ENCODE measurements at regions not wholly inside any gene's neighbourhood (a gene's known extent, or its start where the extent isn't known, plus 50 kb on each side); places are given as distances from the start of the nearest gene placed in this dataset.

DNA sequence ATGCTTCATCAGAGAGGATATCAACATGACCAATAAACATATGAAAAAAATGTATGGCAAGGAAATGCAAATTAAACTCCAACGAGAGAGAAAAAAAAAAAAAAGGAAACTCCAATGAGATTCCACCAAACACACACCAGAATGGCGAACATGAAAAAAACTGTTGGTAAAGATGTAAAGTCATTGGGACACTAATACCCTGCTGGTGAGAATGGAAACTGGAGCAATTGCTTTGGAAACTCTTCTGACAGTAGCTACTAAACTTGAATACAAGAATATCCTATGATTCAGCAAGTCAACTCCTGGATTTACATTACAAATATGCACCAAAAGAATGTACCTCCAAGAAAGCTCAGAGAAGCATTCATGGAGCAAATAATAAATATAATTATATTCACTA, 260.7 kb upstream of the ECI2 start:
- H3K27ac ChIP-seq (replicated peaks in 1 of 4) = no peak overlapping the region

DNA sequence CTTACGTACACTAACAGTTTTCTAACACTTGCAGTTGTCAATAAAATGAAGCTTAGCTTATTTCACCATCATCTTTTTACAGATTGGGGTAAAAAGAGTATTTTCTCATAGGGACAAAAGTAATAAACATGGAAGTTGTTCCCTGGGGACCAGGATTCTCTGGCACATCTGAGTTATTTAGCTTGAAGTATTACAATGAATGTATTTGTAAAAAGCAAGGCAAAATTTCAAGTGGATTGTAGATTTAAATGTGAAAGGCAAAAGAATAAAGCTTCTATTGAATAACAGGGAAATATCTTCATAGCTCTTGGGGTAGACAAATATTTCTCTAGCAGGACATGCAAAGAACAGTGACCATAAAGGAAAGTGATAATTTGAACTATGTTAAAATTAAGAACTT, 260.0 kb upstream of the ECI2 start:
- H3K27ac ChIP-seq (replicated peaks in 1 of 4) = no peak overlapping the region
- 89% methylated on average over 1 of the region's 1 CpG for WGBS
- H3K4me3 ChIP-seq = no peak overlapping the region
- no peak for DNase-seq (ENCODE audit: extremely low spot score)
- intact Hi-C loops (cut with DNase I) = no loop called here
- no peaks in the 10 kb centered on the region for H3K36me3 ChIP-seq
- no peaks in the 10 kb centered on the region for H3K27me3 ChIP-seq
- TF ChIP-seq, protein P1, sequence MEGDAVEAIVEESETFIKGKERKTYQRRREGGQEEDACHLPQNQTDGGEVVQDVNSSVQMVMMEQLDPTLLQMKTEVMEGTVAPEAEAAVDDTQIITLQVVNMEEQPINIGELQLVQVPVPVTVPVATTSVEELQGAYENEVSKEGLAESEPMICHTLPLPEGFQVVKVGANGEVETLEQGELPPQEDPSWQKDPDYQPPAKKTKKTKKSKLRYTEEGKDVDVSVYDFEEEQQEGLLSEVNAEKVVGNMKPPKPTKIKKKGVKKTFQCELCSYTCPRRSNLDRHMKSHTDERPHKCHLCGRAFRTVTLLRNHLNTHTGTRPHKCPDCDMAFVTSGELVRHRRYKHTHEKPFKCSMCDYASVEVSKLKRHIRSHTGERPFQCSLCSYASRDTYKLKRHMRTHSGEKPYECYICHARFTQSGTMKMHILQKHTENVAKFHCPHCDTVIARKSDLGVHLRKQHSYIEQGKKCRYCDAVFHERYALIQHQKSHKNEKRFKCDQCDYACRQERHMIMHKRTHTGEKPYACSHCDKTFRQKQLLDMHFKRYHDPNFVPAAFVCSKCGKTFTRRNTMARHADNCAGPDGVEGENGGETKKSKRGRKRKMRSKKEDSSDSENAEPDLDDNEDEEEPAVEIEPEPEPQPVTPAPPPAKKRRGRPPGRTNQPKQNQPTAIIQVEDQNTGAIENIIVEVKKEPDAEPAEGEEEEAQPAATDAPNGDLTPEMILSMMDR (IDR thresholded peaks at IDR 0.05) = no peak
- no peaks in the 10 kb centered on the region for H3K9me3 ChIP-seq
- H3K4me1 ChIP-seq = no peaks in the 10 kb centered on the region

More for the DNA sequence above, 260.7 kb upstream of the ECI2 start:
- Histone ChIP-seq H3K9me3 (no peaks in the 10 kb centered on the region), H3K4me3 (no peak overlapping the region), H3K27me3 (no peaks in the 10 kb centered on the region), H3K36me3 (no peaks in the 10 kb centered on the region), H3K4me1 (no peaks in the 10 kb centered on the region)
- intact Hi-C loops (cut with DNase I) = no loop called here
- DNase-seq (ENCODE audit: extremely low spot score) = no peak
- TF ChIP-seq, protein P1 (IDR thresholded peaks at IDR 0.05) = no peak
- WGBS = 82% methylated on average over 2 of the region's 2 CpGs

DNA sequence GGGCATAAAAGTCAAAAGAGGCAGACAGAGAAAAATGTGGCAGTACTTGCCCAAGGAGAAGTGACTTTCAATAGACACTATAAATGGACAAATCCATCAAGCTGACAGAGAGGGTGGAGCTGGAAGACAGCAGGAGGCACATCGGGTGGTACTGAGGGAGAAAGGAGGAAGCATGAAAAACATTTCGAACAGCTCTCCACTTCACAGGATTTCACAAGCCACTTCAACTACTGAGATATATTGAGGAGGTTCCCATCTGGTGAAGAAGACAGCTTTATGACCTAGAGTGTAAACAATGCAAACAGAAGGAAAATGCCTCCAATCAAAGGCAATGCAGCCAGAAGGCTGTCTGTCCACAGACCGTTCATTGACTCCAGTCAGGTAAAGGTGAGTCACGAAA, 259.4 kb upstream of the ECI2 start:
- no peaks in the 10 kb centered on the region for H3K27me3 ChIP-seq
- H3K27ac ChIP-seq (replicated peaks in 1 of 4) = no peak overlapping the region
- TF ChIP-seq POLR2A (IDR thresholded peaks at IDR 0.05; ENCODE audit: low read depth) = no peak
- no peak for TF ChIP-seq EP300 (IDR thresholded peaks at IDR 0.05)
- TF ChIP-seq, protein P1 (IDR thresholded peaks at IDR 0.05) = no peak
- no peak for TF ChIP-seq POLR2AphosphoS5 (IDR thresholded peaks at IDR 0.05)
- no peak for DNase-seq (ENCODE audit: extremely low spot score)
- H3K4me1 ChIP-seq = no peaks in the 10 kb centered on the region
- intact Hi-C loops (cut with DNase I) = no loop called here
- H3K9me3 ChIP-seq = no peaks in the 10 kb centered on the region
- no peaks in the 10 kb centered on the region for H3K36me3 ChIP-seq
- H3K4me3 ChIP-seq = no peak overlapping the region
- WGBS = 49% methylated on average over 4 of the region's 4 CpGs

DNA sequence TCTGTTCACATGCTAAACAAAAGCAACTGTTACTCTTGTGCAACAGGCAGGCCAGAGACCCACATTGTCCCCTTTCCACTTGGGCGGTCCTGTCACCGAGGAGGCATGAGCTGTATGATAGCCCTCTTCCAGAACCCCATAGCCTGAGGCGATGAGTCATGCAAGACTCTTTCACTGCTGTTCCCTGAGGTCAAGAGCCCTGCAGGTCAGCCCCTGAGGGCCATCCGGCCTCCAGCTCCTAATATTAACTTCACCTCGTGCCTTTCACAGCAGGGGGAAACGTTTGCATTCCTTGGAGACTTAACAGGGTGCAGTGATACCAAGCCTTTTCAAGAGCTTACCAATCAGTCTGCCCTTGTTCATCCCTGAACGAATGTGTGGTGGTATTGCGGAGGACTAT, 253.3 kb upstream of the ECI2 start:
- WGBS = 80% methylated on average over 7 of the region's 8 CpGs

DNA sequence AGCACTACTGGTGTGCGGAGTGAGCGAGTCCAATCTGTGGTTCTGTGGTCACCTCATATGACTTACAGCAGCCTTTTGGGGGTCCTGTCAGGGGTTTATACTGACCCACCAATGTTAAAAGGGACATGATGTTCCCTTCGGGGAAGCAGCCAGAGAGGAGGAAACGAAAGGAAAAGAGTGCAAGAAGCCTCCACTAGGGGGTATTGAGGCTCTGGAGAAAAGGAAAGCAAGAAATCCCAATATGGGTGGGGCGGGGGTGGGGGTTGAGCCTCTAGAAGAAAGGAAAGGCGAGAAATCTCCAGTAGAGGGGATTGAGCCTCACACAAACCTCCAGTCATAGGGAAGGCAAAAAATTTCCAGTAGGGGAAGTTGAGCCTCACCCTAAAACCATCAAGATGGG, 249.3 kb upstream of the ECI2 start:
- peaks cover 0 to 16% (median 8%) of the 10 kb centered on the region in 4 donors for H3K4me1 ChIP-seq
- no peak for DNase-seq (ENCODE audit: extremely low spot score)
- H3K27me3 ChIP-seq = no peaks in the 10 kb centered on the region
- WGBS = 91% methylated on average over 6 of the region's 6 CpGs
- intact Hi-C loops (cut with DNase I) = no loop called here
- peaks cover 0 to 22% (median 20%) of the 10 kb centered on the region in 4 donors for H3K9me3 ChIP-seq
- H3K36me3 ChIP-seq = no peaks in the 10 kb centered on the region
- no peak overlapping the region for H3K4me3 ChIP-seq
- no peak overlapping the region for H3K27ac ChIP-seq (replicated peaks in 1 of 4)
- TF ChIP-seq POLR2AphosphoS5 (IDR thresholded peaks at IDR 0.05) (no peak), EP300 (IDR thresholded peaks at IDR 0.05) (no peak), POLR2A (IDR thresholded peaks at IDR 0.05; ENCODE audit: low read depth) (no peak)
- TF ChIP-seq, protein P1 (IDR thresholded peaks at IDR 0.05) = no peak

More for the DNA sequence above, 253.3 kb upstream of the ECI2 start:
- no peak overlapping the region for H3K27ac ChIP-seq (replicated peaks in 1 of 4)
- no peaks in the 10 kb centered on the region for H3K36me3 ChIP-seq
- H3K9me3 ChIP-seq = peaks cover 0 to 22% (median 14%) of the 10 kb centered on the region in 4 donors
- H3K4me3 ChIP-seq = no peak overlapping the region
- no peaks in the 10 kb centered on the region for H3K27me3 ChIP-seq
- no peaks in the 10 kb centered on the region for H3K4me1 ChIP-seq
- TF ChIP-seq EP300 (IDR thresholded peaks at IDR 0.05) (no peak), POLR2A (IDR thresholded peaks at IDR 0.05; ENCODE audit: low read depth) (no peak), POLR2AphosphoS5 (IDR thresholded peaks at IDR 0.05) (no peak)
- TF ChIP-seq, protein P1 (IDR thresholded peaks at IDR 0.05) = no peak
- DNase-seq (ENCODE audit: extremely low spot score) = no peak
- intact Hi-C loops (cut with DNase I) = no loop called here
